C4-2B (cell line): ENCODE measurements at regions not wholly inside any gene's neighbourhood (a gene's known extent, or its start where the extent isn't known, plus 50 kb on each side); places are given as distances from the start of the nearest gene placed in this dataset.

ENCODE experiments used
- CTCF ChIP-seq: fragments of 450-650 bp; conservative IDR thresholded peaks from 2 replicates; pipeline ENCODE4 v1.5.1; 2017; ENCODE audit warnings: mild to moderate bottlenecking
- ZFX ChIP-seq: fragments of 450-650 bp; IDR thresholded peaks from 2 replicates; pipeline ENCODE4 v1.6.1; 2017

- TF ChIP-seq CTCF (no peak), ZFX (no peak)
Measured at GRCh38 chr2:17035010-17035409, 369.4 kb upstream of the CYRIA start.
